ENCODE measurements at regions not wholly inside any gene's neighbourhood (a gene's known extent, or its start where the extent isn't known, plus 50 kb on each side); places are given as distances from the start of the nearest gene placed in this dataset.

DNA sequence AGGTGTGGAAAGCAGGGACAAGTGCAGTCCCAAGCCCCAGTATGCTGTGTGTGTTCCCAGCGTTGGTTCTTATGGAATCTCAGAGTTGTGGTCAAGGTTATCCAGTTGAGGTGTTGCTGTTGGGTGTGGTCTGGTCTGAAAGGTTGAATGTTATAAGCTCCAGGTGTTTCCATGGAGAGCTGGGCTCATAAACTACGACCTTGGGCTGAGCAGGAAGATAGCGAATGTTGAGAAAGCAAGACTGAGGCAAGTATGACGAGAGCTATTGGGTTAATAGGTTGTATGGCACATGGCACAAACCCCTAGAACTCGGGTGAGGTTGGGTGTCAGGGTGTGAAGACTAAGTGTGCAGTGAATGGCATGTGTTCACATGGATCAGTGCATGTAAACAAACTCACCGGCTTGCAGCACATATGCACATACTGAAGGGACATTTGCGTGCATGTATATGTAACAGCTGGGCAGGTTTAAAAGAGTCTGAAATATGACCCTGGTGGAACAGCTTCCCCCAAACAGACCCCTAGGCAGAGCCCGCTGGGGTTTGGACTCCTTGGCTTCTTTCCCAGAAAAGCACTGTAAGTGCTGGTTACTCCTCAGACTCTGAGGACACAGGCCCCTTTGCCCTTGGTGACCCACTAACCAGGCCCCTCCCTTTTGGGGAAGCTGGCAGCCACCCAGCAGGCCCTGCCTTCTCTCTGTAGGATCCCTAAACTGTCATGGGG lies 117.5 kb downstream of the NAV1 start:
- no peak for DNase-seq (ENCODE audit: low read depth in 2 of 2)

- no peak for DNase-seq (ENCODE audit: low read depth in 2 of 2)
Observed at GRCh38 chr1:201659572-201659971, 120.6 kb downstream of the NAV1 start.

DNA sequence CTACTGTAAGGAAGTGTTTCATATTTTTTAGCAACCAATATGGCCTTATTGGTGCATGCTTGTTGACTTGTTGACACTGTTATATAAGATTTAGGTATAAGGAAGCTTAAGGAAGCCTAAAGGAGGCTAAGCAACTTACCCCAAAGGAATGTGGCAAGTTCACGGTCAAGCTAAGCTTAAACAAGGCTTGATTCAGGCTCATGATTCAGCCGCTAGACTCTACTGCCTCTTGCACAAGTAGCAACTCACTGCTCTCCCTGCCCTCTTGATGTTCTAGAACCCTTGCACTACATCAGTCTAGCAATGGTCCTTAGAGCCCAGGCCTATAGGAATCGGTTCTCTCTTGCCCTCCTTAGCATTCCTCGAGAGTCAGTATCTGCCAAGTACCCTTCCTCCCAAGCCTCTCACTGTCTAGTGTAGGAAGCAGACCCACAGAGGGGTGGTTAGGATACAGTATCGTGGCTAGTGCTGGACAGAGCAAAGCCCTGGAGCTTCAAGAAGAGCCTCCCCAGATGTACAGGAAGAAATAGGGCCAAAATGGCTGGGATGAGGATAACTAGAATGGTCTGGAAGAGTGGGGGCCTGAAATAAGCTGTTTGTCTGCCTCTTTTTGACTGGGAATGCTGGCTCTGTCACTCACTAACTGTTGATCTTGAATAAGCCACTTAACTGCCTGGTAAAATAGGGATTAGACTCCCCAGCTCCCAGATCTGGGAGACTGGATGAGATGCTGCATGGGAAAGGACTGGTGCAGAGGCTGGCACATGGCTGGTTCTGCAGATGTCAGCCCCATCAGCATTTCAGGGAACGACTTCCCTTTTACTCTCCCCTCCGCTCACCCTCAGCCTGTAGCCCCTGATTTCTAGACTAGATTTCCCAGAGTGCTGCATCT lies 122.2 kb downstream of the NAV1 start:
- DNase-seq (ENCODE audit: low read depth in 2 of 2) = no peak

DNA sequence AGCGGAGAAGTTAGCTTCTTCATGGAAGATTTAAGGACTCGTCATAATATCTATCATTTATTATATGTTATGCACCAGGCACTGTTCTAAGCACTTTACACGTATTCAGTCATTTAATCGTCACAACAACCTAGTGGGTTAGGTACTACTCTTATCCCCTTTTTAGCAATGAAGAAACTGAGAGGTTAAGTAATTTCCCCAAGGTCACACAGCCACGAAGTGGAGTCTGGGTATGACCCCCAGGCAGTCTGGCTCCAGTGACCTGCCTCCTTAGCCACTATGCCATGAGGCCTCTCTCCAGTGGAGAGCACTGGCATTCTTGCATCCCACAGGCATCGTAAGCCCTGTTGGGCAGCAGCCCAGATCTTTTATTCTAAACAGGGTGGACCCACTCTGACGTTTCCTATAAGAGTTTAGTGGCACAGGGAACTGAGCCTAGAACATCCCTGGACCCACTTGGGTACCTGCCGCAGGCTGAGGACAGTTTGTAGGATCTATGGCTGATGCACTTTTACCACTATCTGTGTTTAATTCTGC lies 123.0 kb downstream of the NAV1 start:
- no peak for DNase-seq (ENCODE audit: low read depth in 2 of 2)

DNA sequence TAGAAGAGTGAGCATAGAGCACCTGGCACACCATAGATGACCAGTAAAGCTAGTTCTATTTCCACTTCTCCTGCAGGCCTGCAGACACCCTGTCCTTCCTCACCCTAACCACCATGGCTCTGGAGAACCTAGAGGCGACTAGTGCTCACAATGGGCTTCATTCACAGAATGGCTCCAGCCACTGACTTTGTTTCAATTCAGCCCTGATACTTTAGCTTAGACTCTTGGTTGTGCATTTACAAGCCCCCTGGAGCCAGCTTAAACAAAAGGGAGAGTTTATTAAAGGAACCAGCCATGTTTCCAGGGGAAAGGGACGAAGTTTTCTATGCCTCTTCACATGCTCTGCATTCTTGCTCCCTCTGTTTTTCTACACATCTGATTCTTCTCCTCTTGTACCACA lies 123.7 kb downstream of the NAV1 start:
- DNase-seq (ENCODE audit: low read depth in 2 of 2) = no peak

- no peak for DNase-seq (ENCODE audit: low read depth in 2 of 2)
Observed at GRCh38 chr1:201663491-201664113, 124.7 kb downstream of the NAV1 start.

DNA sequence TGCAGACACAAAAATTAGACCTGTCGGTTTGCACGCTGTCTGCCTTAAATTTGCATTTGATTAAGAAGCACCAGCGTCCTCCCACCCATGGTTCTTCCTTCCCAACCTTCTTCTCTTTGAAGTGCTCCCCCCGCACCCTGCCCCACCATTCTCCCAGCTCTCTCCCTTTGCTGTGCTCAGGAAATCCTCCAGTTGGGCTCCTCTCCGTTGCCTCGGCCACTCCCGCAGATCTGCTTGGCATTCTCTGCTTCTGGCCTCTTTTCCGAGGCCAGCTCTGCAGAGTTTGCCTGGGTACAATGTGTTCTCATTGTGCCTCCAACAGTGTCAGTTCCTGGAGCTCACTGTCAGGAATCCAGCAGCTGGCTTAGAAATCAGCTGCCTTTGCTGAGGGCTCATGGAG lies 126.1 kb downstream of the NAV1 start:
- no peak for DNase-seq (ENCODE audit: low read depth in 2 of 2)

DNA sequence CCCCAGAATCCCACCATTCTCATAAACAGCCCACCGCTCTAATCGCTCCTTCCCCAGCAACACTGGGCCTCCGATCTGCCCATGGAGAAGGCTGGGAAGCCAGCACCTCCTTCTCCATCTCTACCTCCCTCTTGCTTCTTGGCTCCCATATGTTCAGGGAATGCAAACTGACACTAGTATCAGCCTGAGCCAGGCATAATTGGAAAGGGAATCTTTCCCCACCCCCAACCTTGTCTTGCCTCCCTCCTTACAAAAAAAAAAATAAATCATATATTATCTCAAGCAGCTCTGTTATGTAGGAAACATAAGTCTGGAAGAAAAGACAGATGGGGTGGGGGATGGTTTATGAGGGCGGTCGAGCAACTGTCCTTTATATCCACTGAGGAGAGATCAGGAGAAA lies 127.2 kb downstream of the NAV1 start:
- no peak for DNase-seq (ENCODE audit: low read depth in 2 of 2)

- no peak for DNase-seq (ENCODE audit: low read depth in 2 of 2)
Observed at GRCh38 chr1:201666645-201667044, 127.7 kb downstream of the NAV1 start.

DNA sequence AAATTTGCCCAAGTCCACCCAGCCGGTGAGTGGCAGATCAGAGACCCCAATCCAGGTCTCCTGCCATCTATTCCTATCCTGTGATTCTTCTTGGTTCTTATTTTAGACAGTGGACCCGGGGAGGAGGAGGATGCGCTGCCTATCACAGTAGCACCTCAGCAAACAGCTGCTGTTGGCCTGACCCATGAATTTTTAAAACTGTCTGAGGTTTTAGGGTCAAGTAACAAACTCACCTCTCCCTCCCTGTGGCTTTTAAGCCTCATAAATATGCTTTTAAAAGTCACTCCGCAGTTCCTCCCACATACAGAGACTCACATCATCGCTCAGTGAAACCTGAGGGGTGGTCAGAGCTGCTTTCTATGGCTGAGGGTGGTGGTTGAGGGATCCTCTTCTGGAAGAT lies 128.6 kb downstream of the NAV1 start:
- no peak for DNase-seq (ENCODE audit: low read depth in 2 of 2)

DNA sequence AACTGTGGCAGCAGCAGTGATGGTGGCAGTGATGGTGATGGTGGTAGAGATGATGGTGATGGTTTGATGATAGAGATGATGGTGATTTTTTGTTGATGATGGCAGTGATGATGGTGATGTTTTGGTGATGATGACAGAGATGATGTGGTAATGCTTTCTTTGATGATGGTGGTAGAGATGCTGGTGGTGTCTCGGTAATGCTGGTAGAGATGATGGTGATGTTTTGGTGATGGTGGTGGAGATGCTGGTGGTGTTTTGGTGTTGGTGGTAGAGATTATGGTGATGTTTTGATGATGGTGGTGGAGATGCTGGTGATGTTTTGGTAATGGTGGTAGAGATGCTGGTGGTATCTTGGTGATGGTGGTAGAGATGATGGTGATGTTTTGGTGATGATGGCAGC lies 131.6 kb downstream of the NAV1 start:
- DNase-seq (ENCODE audit: low read depth in 2 of 2) = no peak

GRCh38 chr1:201672685-201673084 lies 133.8 kb downstream of the NAV1 start:
- no peak for DNase-seq (ENCODE audit: low read depth in 2 of 2)

- no peak for DNase-seq (ENCODE audit: low read depth in 2 of 2)
Observed at GRCh38 chr1:201673093-201673492, 134.2 kb downstream of the NAV1 start.

GRCh38 chr1:201673915-201674314 lies 135.0 kb downstream of the NAV1 start:
- DNase-seq (ENCODE audit: low read depth in 2 of 2) = no peak

- DNase-seq (ENCODE audit: low read depth in 2 of 2) = no peak
Observed at GRCh38 chr1:201675143-201675542, 136.2 kb downstream of the NAV1 start.

DNA sequence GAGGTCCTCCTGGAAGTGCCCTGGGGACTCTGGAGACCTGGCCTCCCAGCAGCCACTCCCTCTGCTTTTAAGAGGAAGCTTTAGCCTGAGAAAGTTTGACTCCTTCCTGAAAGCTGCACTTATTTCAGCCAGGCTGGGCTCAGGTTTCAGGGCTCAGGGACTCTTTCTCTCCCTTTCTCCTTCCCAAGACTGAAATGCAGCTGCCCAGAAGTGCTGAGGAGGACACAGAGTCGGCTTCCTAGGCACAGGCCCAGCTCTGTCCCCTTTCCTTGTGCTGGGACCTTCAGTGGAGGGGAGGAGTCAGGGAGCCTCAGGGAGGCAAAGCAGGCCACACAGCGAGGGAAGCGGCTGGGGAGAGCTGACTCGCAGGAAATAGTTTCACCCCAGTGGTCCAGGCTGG lies 137.3 kb downstream of the NAV1 start:
- DNase-seq (ENCODE audit: low read depth in 2 of 2) = no peak

- no peak for DNase-seq (ENCODE audit: low read depth in 2 of 2)
Observed at GRCh38 chr1:201676641-201677040, 137.7 kb downstream of the NAV1 start.

GRCh38 chr1:201678264-201679101 lies 139.6 kb downstream of the NAV1 start:
- DNase-seq (ENCODE audit: low read depth in 2 of 2) = no peak

DNA sequence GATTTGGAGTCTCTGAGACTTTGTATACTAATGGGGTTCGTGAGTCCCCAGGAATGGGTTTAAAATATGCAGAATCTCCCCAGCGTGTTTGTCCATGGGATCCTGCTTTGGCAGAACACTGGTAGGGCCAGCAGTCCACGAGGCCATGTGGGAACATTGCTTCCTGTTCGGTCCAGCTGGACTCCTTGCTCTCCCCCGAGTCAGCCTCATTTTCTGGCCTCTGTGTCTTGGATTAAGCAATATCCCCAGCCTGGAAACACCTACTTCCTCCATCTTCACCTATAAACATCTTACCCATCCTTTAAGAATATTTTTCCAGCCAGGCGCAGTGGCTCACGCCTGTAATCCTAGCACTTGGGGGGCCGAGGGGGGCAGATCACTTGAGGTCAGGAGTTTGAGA lies 142.4 kb downstream of the NAV1 start:
- no peak for DNase-seq (ENCODE audit: low read depth in 2 of 2)

- DNase-seq (ENCODE audit: low read depth in 2 of 2) = no peak
Observed at GRCh38 chr1:201682964-201683363, 144.0 kb downstream of the NAV1 start.

GRCh38 chr1:201683397-201683796 lies 144.5 kb downstream of the NAV1 start:
- DNase-seq (ENCODE audit: low read depth in 2 of 2) = no peak

DNA sequence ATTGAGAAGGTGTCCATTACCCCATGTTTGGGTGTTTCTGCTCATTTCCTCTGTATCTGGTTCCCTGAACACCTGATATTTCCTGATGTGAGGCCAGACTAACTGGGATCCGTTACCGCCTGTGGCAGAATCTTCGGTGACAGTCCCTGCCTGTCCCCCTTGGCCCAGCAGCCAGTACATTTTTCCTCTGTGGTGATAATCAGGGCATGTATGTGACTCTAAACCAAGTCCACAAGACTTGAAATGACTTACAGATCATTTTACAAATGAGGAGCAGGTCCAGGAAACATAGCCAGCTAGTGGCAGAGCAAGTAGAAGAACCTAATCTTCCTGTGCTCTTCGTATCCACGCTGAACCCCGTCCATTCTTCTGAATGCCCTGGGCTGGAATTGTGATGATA lies 143.5 kb upstream of the IPO9 start:
- DNase-seq (ENCODE audit: low read depth in 2 of 2) = no peak
